VCaP (cell line): ENCODE measurements at regions not wholly inside any gene's neighbourhood (a gene's known extent, or its start where the extent isn't known, plus 50 kb on each side); places are given as distances from the start of the nearest gene placed in this dataset.

ENCODE experiments used
- H3K27ac ChIP-seq: fragments of 450-650 bp; 2 replicates; pipeline ENCODE4 v1.5.1; 2017
- CTCF ChIP-seq: fragments of 450-650 bp; conservative IDR thresholded peaks from 2 replicates; pipeline ENCODE4 v1.5.1; 2017; ENCODE audit warnings: mild to moderate bottlenecking, moderate library complexity

GRCh38 chr1:103348136-103348535 is 177.4 kb upstream of the RNPC3 start:
- TF ChIP-seq CTCF = no peak
- no peak overlapping the region for H3K27ac ChIP-seq

- no peak overlapping the region for H3K27ac ChIP-seq
- no peak for TF ChIP-seq CTCF
Observed at GRCh38 chr1:103344930-103345329, 180.6 kb upstream of the RNPC3 start.

- no peak for TF ChIP-seq CTCF
- no peak overlapping the region for H3K27ac ChIP-seq
Observed at GRCh38 chr1:103341377-103341880, 184.1 kb upstream of the RNPC3 start.

- TF ChIP-seq CTCF = no peak
- no peak overlapping the region for H3K27ac ChIP-seq
Observed at GRCh38 chr1:103337779-103338178, 187.7 kb upstream of the RNPC3 start.

- H3K27ac ChIP-seq = no peak overlapping the region
- TF ChIP-seq CTCF = no peak
Observed at GRCh38 chr1:103336408-103336807, 189.1 kb upstream of the RNPC3 start.

GRCh38 chr1:103333141-103333540 is 192.4 kb upstream of the RNPC3 start:
- H3K27ac ChIP-seq = no peak overlapping the region
- TF ChIP-seq CTCF = no peak

- H3K27ac ChIP-seq = no peak overlapping the region
- no peak for TF ChIP-seq CTCF
Observed at GRCh38 chr1:103327054-103327719, 198.3 kb upstream of the RNPC3 start.
